GM12892 (cell line): ENCODE measurements at regions not wholly inside any gene's neighbourhood (a gene's known extent, or its start where the extent isn't known, plus 50 kb on each side); places are given as distances from the start of the nearest gene placed in this dataset.
"Not testable (repeated sequence)": the region's sequence is repeated elsewhere in the genome, so short reads cannot be mapped to it uniquely, and the experiment has no call there.

Experiments
- DNase-seq: peaks from one replicate; pipeline ENCODE4 v3.0.0; 2011; ENCODE audit not compliant: insufficient read length
- FAIRE-seq: peaks from 2 replicates; lab custom pipeline; 2011; peaks lifted over from hg19 to GRCh38; lab: Jason Lieb, UNC
- POLR2A ChIP-seq: IDR thresholded peaks from 2 replicates; pipeline ENCODE4 v1.6.1; 2011; ENCODE audit warnings: low read depth, low read length, control low read depth
- POLR2AphosphoS5 ChIP-seq: IDR thresholded peaks from 2 replicates; pipeline ENCODE4 v1.6.1; 2011; ENCODE audit warnings: low read depth, low read length, control low read depth
- TAF1 ChIP-seq: IDR thresholded peaks from 2 replicates; pipeline ENCODE4 v1.6.1; 2011; ENCODE audit warnings: low read depth, mild to moderate bottlenecking, control low read depth, low read length, borderline replicate concordance

DNA sequence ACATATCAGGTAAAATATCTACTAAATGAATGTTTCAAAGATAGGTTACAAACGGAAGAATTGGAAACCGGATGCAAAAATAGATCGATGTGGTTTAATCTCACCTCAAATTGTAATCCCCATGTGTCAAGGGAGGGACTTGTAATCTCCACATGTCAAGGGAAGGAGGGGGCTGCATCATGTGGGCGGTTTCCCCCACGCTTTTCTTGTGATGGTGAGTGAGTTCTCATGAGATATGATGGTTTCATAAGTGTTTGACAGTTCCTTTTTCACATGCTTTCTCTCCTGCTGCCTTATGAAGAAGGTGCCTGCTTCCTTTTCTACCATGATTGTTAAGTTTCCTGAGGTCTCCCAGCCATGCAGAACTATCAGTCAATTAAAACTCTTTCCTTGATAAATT lies 408.7 kb upstream of the TMPRSS15 start:
- no peak for FAIRE-seq
- DNase-seq: no peak
- TF ChIP-seq POLR2A: no peak
- no peak for TF ChIP-seq POLR2AphosphoS5
- no peak for TF ChIP-seq TAF1

DNA sequence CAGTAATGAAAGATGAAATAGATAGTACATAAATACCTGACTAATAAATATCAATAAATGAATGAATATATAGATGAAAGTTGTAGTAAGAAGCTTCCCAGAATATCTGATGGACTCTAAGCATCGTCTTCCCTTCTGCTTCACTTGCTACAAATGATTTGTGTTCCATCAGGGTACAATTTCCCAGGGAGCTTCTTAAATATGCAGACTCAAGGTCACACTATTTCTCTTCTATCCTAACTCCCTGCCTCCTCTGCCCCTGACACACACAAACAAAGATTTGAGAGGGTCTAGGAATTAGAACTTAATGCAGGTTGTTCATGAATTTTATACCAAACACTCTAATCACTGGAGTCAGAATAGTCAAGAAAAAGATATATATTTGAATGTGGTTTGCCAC lies 415.9 kb upstream of the TMPRSS15 start:
- TF ChIP-seq TAF1: no peak
- no peak for TF ChIP-seq POLR2AphosphoS5
- TF ChIP-seq POLR2A: no peak
- DNase-seq (no peak), FAIRE-seq (no peak)

DNA sequence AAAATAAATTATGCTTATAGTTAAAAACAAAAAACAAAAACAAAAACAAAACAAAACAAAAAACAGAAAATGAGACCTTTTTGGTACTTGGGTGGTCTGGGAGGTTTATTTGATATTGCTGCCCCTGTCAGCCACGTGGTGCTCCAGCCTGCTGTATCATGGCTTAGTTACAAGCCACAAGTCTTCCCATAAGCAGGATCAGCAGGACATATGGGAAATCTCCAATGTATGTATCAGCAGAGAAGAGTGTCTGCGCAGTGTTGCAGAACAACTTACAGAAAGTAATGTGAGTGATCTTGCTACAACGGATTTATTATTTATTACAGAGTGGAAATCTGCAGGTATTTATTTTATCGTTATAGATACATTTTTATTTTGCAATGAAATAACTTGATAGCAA lies 423.0 kb upstream of the TMPRSS15 start:
- DNase-seq (no peak), FAIRE-seq (no peak)
- TF ChIP-seq TAF1 (no peak), POLR2A (no peak), POLR2AphosphoS5 (no peak)

DNA sequence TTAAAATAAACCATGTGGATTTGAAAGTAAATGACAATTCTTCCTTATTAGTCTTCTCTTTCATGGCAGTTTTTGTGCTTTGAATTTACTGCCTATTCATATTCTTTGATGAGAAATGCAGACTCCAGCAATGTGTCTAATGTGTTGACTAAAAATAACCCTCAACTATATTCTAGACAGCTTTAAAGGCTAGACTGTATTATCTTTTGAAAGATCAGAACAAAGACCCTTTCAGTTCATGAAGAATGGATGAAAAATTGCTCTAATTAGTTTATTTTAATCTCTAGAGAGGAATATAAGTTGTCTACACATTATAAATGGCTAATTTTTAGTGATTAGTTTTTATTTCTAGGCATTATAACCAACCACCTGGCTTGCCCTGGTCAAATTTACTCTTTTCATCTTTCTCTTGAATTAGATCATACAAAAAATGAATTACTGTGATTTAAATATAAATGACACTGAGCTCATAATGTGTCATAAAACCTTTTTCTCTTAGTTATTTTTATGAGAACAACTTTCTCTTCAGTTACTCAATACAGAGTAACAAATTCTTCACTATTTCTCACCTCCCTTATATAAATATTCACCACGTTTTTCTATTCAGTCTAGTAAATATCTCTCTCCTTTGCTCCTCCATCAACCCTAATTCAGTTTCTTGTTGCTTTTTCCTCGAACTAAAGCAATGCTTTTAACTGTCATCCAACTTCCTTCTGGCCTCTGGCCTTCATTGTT lies 428.5 kb upstream of the TMPRSS15 start:
- no peak for FAIRE-seq
- TF ChIP-seq TAF1 (no peak), POLR2AphosphoS5 (no peak)
- DNase-seq: no peak

DNA sequence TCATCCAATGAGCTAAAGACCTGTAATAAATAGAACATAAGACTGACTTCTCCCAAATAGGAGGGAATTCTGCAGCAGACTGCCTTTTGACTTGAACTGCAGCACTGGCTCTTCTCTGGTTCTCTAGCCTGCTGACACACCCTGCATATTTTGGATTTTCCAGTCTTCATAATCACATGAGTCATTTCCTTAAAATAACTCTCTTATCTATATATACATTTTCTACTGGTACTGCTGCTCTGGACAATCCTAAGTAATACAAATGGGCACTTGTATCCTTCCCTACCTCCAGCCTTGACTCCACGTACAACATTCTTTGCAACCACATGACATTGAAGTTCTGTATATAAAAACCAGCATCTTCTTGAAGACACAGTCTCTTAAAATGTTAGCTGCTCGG lies 429.4 kb upstream of the TMPRSS15 start:
- TF ChIP-seq TAF1 (no peak), POLR2AphosphoS5 (no peak), POLR2A (no peak)
- no peak for DNase-seq
- FAIRE-seq: no peak

DNA sequence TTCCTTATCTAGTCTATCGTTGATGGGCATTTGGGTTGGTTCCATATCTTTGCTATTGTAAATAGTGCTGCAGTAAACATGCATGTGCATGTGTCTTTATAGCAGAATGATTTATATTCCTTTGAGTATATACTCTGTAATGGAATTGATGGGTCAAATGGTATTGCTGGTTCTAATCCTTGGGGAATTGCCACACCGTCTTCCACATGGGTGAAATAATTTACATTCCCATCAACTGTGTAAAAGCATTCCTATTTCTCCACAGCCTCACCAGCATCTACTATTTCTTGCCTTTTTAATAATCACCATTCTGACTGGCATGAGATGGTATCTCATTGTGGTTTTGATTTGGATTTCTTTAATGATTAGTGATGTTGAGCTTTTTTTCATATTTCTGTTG lies 430.5 kb upstream of the TMPRSS15 start:
- not testable (repeated sequence) for FAIRE-seq, DNase-seq

DNA sequence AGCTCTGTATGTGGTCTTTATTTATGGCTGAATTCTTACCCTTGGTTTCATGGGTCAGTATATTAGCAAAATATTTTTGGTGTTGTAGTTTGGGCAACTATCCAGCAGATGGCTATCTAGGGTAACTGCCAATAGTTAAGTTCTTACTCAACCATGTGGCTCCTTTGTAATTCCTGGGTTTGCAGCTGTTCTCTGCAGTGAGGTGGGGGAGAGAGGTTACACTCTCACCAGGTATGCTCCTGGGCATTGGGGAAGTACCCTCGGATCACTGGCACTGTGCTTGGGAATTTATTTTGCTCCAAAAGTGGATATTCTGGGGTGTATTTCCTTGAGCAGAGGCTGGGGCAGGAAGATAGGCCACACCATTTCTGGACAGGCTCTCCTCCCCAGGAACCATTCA lies 436.7 kb upstream of the TMPRSS15 start:
- FAIRE-seq (no peak), DNase-seq (no peak)
- TF ChIP-seq POLR2A (no peak), TAF1 (no peak), POLR2AphosphoS5 (no peak)

DNA sequence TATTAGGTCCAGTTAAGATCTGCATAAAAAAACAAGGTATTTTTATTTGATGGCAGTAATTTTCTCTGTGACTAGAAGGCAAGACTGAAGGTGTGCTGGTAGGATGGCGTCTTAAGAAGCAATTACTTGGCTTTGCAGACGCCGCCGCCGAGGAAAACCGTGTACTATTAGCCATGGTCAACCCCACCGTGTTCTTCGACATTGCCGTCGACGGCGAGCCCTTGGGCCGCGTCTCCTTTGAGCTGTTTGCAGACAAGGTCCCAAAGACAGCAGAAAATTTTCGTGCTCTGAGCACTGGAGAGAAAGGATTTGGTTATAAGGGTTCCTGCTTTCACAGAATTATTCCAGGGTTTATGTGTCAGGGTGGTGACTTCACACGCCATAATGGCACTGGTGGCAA lies 454.0 kb upstream of the TMPRSS15 start:
- peak; percentile 14 for FAIRE-seq

DNA sequence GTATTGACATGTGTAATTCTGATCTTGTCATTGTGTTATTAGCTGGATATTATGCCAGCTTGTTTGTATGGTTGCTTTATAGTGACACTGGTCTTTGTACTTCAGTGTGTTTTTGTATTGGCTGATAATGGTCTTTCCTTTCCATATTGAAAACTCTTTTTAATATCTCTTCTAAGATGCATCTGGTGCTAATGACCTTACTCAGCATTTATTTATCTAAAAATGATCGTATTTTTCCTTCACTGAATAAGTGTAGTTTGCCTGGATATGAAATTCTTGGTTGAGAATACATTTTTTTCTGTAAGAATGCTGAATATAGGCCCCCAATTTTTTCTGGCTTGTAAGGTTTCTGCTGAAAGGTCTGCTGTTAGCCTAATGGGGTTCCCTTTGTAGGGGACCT lies 465.5 kb upstream of the TMPRSS15 start:
- FAIRE-seq: no peak
- no peak for TF ChIP-seq POLR2A
- TF ChIP-seq TAF1: no peak
- TF ChIP-seq POLR2AphosphoS5: no peak
- DNase-seq: no peak

More for the DNA sequence above, 454.0 kb upstream of the TMPRSS15 start:
- not testable (repeated sequence) for DNase-seq

DNA sequence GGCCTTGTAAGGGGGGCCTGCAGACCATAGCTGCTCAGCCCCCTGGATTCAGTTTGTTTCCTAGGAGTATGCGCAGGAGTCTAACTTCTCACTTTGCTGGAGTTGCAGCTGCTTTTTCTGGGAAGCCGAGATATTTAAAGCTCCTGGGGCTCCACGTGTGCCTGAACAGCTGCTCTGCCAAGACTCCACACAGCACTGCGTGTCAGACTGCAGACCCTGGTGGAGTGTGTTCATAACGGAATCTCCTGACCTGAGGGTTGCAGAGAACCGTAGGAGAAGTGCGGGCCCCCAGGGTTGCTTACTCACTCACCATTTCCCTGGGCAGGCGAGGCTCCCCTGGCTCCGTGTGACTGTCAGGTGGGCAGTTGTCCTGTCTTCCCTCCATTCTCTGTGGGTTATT lies 474.3 kb upstream of the TMPRSS15 start:
- no peak for TF ChIP-seq TAF1
- TF ChIP-seq POLR2A: no peak
- FAIRE-seq (no peak), DNase-seq (no peak)

DNA sequence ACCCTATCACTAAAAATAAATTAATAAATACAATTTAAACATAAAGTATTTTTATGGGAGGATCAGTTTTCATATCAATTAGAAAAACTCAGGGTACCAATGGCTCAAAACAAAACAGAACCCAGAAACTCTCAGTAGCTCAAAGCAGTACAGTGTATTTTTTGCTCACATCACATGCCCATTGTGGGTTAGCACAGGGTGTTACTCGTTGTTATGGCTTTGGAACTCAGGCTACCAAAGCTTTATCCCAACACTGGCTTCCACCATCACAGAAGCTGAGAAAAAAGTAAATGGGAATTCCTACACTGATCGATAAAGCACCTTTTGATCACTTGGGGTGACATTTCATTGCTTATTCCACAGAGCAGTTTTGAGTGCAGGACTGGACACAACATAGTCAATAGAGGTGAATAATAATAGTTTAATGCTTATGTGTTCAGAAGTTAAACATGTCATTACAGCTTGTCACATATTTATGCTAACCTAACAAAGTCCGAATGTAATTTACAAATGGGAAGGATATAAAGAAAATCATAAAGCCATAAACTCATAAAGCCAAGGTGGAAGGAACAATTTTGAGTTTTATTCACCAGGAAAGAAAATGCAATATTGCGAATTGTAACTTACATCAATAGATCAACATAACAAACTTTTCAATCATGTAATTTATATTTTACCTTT lies 484.5 kb upstream of the TMPRSS15 start:
- no peak for TF ChIP-seq POLR2AphosphoS5
- DNase-seq (no peak), FAIRE-seq (no peak)

DNA sequence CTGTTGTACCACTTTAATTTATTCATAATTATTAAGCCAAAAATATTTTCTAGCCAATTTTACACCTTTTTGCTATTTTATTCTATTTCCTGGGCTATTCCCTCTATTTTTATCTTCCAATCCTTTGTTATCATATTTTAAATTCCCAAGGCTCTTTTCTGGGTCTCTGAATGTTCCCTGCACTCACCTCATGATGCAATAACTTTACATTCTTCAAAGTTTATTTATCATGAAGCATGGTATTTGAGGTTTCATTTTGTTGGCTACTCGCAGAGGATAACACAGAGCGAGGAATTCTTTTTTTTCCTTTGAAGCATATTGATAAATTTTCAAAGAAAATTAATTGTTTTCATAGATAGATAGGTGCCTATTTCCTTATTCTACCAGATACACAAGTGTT lies 489.8 kb upstream of the TMPRSS15 start:
- TF ChIP-seq POLR2AphosphoS5 (no peak), POLR2A (no peak), TAF1 (no peak)
- DNase-seq: no peak
- FAIRE-seq: no peak

DNA sequence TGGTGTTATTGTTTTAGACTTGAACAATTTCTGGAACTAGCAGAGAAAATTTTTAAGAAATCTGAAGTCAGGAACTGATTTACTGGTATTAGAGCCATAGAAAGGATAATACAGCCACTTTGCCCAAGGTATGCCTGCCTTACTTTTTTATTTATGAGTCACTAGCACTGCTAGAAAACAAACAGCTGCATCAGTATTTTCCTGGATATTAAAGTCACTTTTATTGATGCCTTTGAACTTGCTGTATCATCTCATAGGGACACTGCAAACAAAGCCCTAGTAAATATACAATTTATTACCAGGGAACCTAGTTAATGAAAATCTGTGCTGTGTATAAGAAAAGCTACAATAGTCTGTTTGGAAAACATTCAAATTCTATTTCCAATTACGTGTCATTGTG lies 490.8 kb upstream of the TMPRSS15 start:
- DNase-seq (no peak), FAIRE-seq (no peak)
- no peak for TF ChIP-seq POLR2A
- no peak for TF ChIP-seq TAF1
- no peak for TF ChIP-seq POLR2AphosphoS5
